ENCODE measurements at regions not wholly inside any gene's neighbourhood (a gene's known extent, or its start where the extent isn't known, plus 50 kb on each side); places are given as distances from the start of the nearest gene placed in this dataset.

DNA sequence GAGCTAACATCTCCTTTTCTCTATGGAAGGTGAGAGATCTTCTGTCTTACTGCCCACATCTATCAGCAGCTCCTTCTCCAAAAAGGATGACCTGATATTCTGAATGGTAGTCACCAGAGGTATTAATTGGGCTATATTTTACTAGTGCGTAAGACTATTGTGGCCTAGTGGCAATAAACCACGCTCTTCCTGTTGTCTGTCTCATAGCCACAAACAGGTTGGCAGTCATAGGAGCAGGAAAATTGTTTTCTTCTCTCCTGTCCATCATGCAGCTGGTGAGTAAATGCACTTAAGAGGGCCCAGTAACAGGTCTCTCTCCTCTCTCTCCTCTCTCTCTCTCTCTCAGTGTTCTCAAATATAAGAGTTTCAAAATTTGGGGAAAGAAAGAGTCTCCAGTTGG lies 856.8 kb upstream of the ACVR2A start:
- Histone ChIP-seq H3K27me3 (ENCODE audit: control insufficient read depth in 1 of 2, insufficient read depth in 2 of 2, low read length in 2 of 2) (no peaks in the 10 kb centered on the region), H3K4me3 (ENCODE audit: low read length) (no peak overlapping the region), H3K9me3 (ENCODE audit: control insufficient read depth in 1 of 2, insufficient read depth in 1 of 2, low read length in 2 of 2) (peaks cover 0 to 4% of the 10 kb centered on the region in 2 experiments), H3K36me3 (ENCODE audit: insufficient read depth, low read length) (no peaks in the 10 kb centered on the region), H3K4me1 (ENCODE audit: insufficient read depth, low read length) (no peaks in the 10 kb centered on the region), H3K27ac (ENCODE audit: low read depth in 1 of 2, low read length in 2 of 2) (no peak overlapping the region)
- TF ChIP-seq, protein P1, sequence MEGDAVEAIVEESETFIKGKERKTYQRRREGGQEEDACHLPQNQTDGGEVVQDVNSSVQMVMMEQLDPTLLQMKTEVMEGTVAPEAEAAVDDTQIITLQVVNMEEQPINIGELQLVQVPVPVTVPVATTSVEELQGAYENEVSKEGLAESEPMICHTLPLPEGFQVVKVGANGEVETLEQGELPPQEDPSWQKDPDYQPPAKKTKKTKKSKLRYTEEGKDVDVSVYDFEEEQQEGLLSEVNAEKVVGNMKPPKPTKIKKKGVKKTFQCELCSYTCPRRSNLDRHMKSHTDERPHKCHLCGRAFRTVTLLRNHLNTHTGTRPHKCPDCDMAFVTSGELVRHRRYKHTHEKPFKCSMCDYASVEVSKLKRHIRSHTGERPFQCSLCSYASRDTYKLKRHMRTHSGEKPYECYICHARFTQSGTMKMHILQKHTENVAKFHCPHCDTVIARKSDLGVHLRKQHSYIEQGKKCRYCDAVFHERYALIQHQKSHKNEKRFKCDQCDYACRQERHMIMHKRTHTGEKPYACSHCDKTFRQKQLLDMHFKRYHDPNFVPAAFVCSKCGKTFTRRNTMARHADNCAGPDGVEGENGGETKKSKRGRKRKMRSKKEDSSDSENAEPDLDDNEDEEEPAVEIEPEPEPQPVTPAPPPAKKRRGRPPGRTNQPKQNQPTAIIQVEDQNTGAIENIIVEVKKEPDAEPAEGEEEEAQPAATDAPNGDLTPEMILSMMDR (IDR thresholded peaks at IDR 0.05) = no peak
- H3K27ac Mint-ChIP-seq = no peak overlapping the region
- ChIA-PET CTCF (no interaction called here), POLR2A (no interaction called here)
- H3K4me1 Mint-ChIP-seq (ENCODE audit: low read depth) = no peaks in the 10 kb centered on the region
- no peaks in the 10 kb centered on the region for H3K36me3 Mint-ChIP-seq (ENCODE audit: low read depth)
- ATAC-seq (ENCODE audit: poor library complexity) (no peak), DNase-seq (no peak)
- intact Hi-C loops (cut with DNase I, micrococcal nuclease) = no loop called here
- no peak overlapping the region for H3K4me3 Mint-ChIP-seq
- H3K27me3 Mint-ChIP-seq = peaks cover 25% of the 10 kb centered on the region
- H3K9me3 Mint-ChIP-seq = no peaks in the 10 kb centered on the region

DNA sequence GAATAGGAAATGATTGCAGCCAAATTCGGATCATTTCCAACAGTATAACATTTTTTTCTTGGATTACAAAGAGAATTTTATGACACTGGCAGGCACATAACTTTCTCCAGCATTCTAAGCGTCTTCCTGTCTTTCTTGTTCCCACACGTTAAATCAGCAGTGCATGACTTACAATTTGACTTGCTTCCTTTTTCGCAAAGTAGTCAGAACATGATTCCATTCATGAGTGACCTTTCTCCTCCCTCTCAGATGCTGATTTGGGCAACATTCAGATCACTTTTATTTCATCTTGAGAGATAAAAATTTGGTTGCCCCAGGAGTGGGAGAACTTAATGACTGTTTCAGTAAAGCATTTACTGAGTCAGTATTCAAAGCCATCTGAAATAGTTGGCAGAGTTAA lies 858.7 kb upstream of the ACVR2A start:
- intact Hi-C loops (cut with DNase I, micrococcal nuclease) = no loop called here
- CTCF ChIA-PET = no interaction called here
- no peak overlapping the region for H3K4me3 Mint-ChIP-seq

DNA sequence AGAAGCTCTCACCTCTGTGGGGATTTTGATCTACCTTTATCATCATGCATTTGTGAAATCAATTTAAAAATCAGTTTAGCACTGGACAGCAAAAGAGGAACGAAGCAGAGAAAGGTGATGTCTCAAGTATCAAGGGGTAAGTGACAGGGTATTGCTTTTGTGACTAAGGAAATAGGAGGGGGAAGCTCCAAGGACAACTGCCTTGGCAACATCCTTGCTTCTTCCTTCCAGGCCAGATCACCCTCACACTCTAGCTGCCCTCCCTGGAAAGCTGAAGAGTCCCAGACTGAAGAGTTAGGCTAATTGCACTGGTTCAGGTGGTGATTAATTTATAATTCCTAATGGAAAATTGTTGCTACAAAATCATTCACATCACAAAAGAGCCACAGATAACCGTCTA lies 859.1 kb upstream of the ACVR2A start:
- Histone ChIP-seq H3K4me1 (ENCODE audit: insufficient read depth, low read length) (no peaks in the 10 kb centered on the region), H3K36me3 (ENCODE audit: insufficient read depth, low read length) (no peaks in the 10 kb centered on the region), H3K27me3 (ENCODE audit: control insufficient read depth in 1 of 2, insufficient read depth in 2 of 2, low read length in 2 of 2) (no peaks in the 10 kb centered on the region), H3K27ac (ENCODE audit: low read depth in 1 of 2, low read length in 2 of 2) (no peak overlapping the region), H3K4me3 (ENCODE audit: low read length) (no peak overlapping the region), H3K9me3 (ENCODE audit: control insufficient read depth in 1 of 2, insufficient read depth in 1 of 2, low read length in 2 of 2) (peaks cover 0 to 4% of the 10 kb centered on the region in 2 experiments)
- ChIA-PET CTCF (no interaction called here), POLR2A (no interaction called here)
- peaks cover 25% of the 10 kb centered on the region for H3K27me3 Mint-ChIP-seq
- DNase-seq (no peak), ATAC-seq (ENCODE audit: poor library complexity) (no peak)
- no peak overlapping the region for H3K27ac Mint-ChIP-seq
- no peaks in the 10 kb centered on the region for H3K9me3 Mint-ChIP-seq
- no peaks in the 10 kb centered on the region for H3K4me1 Mint-ChIP-seq (ENCODE audit: low read depth)
- H3K4me3 Mint-ChIP-seq = no peak overlapping the region
- H3K36me3 Mint-ChIP-seq (ENCODE audit: low read depth) = no peaks in the 10 kb centered on the region
- intact Hi-C loops (cut with DNase I, micrococcal nuclease) = no loop called here
- TF ChIP-seq, protein P1 (IDR thresholded peaks at IDR 0.05) = no peak

More for the DNA sequence above, 858.7 kb upstream of the ACVR2A start:
- ATAC-seq (ENCODE audit: poor library complexity) (no peak), DNase-seq (no peak)
- TF ChIP-seq, protein P1 (IDR thresholded peaks at IDR 0.05) = no peak
- Histone ChIP-seq H3K4me3 (ENCODE audit: low read length) (no peak overlapping the region), H3K27ac (ENCODE audit: low read depth in 1 of 2, low read length in 2 of 2) (no peak overlapping the region), H3K4me1 (ENCODE audit: insufficient read depth, low read length) (no peaks in the 10 kb centered on the region), H3K27me3 (ENCODE audit: control insufficient read depth in 1 of 2, insufficient read depth in 2 of 2, low read length in 2 of 2) (no peaks in the 10 kb centered on the region), H3K9me3 (ENCODE audit: control insufficient read depth in 1 of 2, insufficient read depth in 1 of 2, low read length in 2 of 2) (peaks cover 0 to 4% of the 10 kb centered on the region in 2 experiments), H3K36me3 (ENCODE audit: insufficient read depth, low read length) (no peaks in the 10 kb centered on the region)
- H3K9me3 Mint-ChIP-seq = no peaks in the 10 kb centered on the region
- H3K27ac Mint-ChIP-seq = no peak overlapping the region
- POLR2A ChIA-PET = no interaction called here
- H3K36me3 Mint-ChIP-seq (ENCODE audit: low read depth) = no peaks in the 10 kb centered on the region
- H3K27me3 Mint-ChIP-seq = peaks cover 25% of the 10 kb centered on the region
- no peaks in the 10 kb centered on the region for H3K4me1 Mint-ChIP-seq (ENCODE audit: low read depth)
